OCI-LY3 (cell line): ENCODE measurements at regions not wholly inside any gene's neighbourhood (a gene's known extent, or its start where the extent isn't known, plus 50 kb on each side); places are given as distances from the start of the nearest gene placed in this dataset.

Source experiments
- H2AFZ ChIP-seq: fragments of 200-600, 300-600 bp; shearing (Covaris generic); 2 replicates; pipeline ENCODE4 v1.6.0; 2014; ENCODE audit warnings: antibody characterized with exemption, low read depth, low read length
- H3K27ac ChIP-seq: fragments of 200-600, 300-600 bp; sonication (generic); 2 replicates; pipeline ENCODE4 v1.5.1; 2014; ENCODE audit warnings: mild to moderate bottlenecking, low read length, moderate library complexity, mixed read lengths
- H3K27me3 ChIP-seq: fragments of 200-600, 300-600 bp; sonication (generic); 2 replicates; pipeline ENCODE4 v1.6.1; 2014; ENCODE audit warnings: low read depth, low read length, mixed read lengths
- H3K36me3 ChIP-seq: fragments of 200-600, 300-600 bp; sonication (generic); replicated peaks from 2 replicates; pipeline ENCODE3; 2014; ENCODE audit warnings: low read depth, low read length, mixed read lengths
- H3K4me1 ChIP-seq: fragments of 300-600, 200-600 bp; sonication (generic); 2 replicates; pipeline ENCODE4 v1.6.1; 2014; ENCODE audit warnings: low read length, mixed read lengths
- H3K4me2 ChIP-seq: fragments of 200-600, 300-600 bp; sonication (generic); 2 replicates; pipeline ENCODE4 v1.6.1; 2014; ENCODE audit warnings: low read length, mixed read lengths
- H3K4me3 ChIP-seq: fragments of 300-600, 200-600 bp; sonication (generic); 2 replicates; pipeline ENCODE4 v1.5.1; 2014; ENCODE audit warnings: antibody characterized with exemption, mild to moderate bottlenecking, low read length, moderate library complexity
- H3K79me2 ChIP-seq: fragments of 300-600, 200-600 bp; shearing (Covaris generic); 2 replicates; pipeline ENCODE4 v1.6.1; 2014; ENCODE audit warnings: mild to moderate bottlenecking, low read length, mixed read lengths
- H3K9ac ChIP-seq: fragments of 300-600, 200-600 bp; shearing (Covaris generic); 2 replicates; pipeline ENCODE4 v1.6.0; 2014; ENCODE audit warnings: mild to moderate bottlenecking, low read length, moderate library complexity
- H3K9me3 ChIP-seq: fragments of 200-600, 300-600 bp; shearing (Covaris generic); 2 replicates; pipeline ENCODE4 v1.6.1; 2014; ENCODE audit warnings: low read length, mixed read lengths; ENCODE audit not compliant: insufficient read depth
- H4K20me1 ChIP-seq: fragments of 200-600, 300-600 bp; sonication (generic); 2 replicates; pipeline ENCODE4 v1.6.1; 2016; ENCODE audit warnings: low read length, mixed read lengths; ENCODE audit not compliant: insufficient read depth
- EZH2phosphoT487 ChIP-seq: fragments of 200-600 bp; shearing (Covaris generic); IDR thresholded peaks from 2 replicates; pipeline ENCODE4 v1.6.1; 2018; ENCODE audit warnings: antibody characterized with exemption, mixed run types, low read depth
- TF ChIP-seq, protein P1 (sequence below): fragments of 200-600, 300-600 bp; sonication (generic); IDR thresholded peaks from 2 replicates; pipeline ENCODE4 v1.5.1; 2014; ENCODE audit warnings: antibody characterized with exemption, low read length, low read depth

DNA sequence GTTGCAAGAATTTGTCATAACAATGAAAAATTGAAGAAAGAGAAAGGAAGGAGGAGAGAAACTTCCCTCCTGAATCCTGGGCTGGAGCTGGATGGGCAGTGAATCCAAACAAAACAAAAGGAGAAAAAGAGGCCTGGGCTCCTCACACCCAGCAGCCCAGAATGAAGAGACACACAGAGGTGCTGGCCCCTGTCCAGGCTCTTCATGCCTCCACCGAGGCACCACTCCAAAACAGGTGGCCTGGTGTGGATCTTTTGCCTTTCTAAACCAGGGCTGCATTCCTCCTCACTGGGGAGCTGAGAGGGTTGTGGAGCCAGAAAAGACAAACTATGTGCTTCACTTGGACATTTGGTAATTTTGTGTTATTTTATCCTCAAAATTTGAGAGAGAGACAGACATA, 76.0 kb downstream of the FAM124B start:
- H3K4me3 ChIP-seq = no peak overlapping the region
- no peak overlapping the region for H3K27ac ChIP-seq
- H3K9ac ChIP-seq = no peak overlapping the region
- TF ChIP-seq EZH2phosphoT487 = no peak
- TF ChIP-seq, protein P1, sequence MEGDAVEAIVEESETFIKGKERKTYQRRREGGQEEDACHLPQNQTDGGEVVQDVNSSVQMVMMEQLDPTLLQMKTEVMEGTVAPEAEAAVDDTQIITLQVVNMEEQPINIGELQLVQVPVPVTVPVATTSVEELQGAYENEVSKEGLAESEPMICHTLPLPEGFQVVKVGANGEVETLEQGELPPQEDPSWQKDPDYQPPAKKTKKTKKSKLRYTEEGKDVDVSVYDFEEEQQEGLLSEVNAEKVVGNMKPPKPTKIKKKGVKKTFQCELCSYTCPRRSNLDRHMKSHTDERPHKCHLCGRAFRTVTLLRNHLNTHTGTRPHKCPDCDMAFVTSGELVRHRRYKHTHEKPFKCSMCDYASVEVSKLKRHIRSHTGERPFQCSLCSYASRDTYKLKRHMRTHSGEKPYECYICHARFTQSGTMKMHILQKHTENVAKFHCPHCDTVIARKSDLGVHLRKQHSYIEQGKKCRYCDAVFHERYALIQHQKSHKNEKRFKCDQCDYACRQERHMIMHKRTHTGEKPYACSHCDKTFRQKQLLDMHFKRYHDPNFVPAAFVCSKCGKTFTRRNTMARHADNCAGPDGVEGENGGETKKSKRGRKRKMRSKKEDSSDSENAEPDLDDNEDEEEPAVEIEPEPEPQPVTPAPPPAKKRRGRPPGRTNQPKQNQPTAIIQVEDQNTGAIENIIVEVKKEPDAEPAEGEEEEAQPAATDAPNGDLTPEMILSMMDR = no peak
- H3K4me2 ChIP-seq = no peak overlapping the region
- H3K79me2 ChIP-seq = no peaks in the 10 kb centered on the region
- peaks cover 8% of the 10 kb centered on the region; the same call in 1 of the 2 replicates for H3K27me3 ChIP-seq
- H3K9me3 ChIP-seq = no peaks in the 10 kb centered on the region
- H4K20me1 ChIP-seq = no peaks in the 10 kb centered on the region
- no peaks in the 10 kb centered on the region for H3K36me3 ChIP-seq
- H3K4me1 ChIP-seq = no peaks in the 10 kb centered on the region
- H2AFZ ChIP-seq = no peak overlapping the region

DNA sequence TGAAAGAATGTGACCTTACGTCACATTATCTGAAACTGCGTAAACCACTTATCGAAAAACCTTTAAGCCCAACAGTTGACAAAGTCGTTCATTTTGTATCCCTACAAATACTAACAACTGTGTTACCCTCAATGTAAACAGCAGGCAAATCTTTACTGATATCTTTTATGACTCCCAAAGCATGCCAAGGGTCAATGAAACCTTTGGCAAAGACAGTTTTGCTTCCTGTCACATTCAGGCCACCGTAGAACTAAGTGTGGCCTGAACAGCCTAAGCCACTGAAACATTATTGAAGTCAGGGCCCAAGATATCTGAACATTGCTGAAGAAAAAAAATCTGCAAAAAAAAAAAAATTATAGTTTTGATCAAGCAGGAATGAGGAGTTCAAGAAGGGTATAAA, 77.3 kb downstream of the FAM124B start:
- Histone ChIP-seq H3K4me1 (no peaks in the 10 kb centered on the region), H2AFZ (no peak overlapping the region), H3K4me2 (no peak overlapping the region)

DNA sequence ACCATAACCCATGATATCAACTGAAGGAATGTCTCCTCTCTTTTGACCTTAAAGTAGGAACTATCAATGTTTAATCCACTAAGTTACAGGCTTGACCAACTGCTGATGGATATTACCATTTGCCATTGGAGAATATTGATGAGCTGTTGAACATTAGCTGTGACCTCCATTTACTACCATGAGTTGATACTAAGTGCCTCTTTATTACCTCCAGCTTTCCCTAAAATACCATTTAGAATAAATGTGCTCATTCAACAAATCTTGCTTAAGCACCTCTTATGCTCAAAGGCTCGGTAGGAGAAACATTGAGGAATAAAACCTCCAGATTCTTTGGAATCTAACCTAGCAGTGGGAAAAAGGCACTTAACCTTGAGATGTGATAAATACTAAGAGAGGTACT, 81.2 kb downstream of the FAM124B start:
- Histone ChIP-seq H3K27ac (no peak overlapping the region), H3K4me3 (no peak overlapping the region)

More for the DNA sequence above, 77.3 kb downstream of the FAM124B start:
- no peak overlapping the region for H3K4me3 ChIP-seq
- no peak overlapping the region for H3K9ac ChIP-seq
- H3K36me3 ChIP-seq = no peaks in the 10 kb centered on the region
- no peak for TF ChIP-seq EZH2phosphoT487
- TF ChIP-seq, protein P1 = no peak
- no peaks in the 10 kb centered on the region for H3K79me2 ChIP-seq
- H3K27ac ChIP-seq = no peak overlapping the region
- H3K9me3 ChIP-seq = no peaks in the 10 kb centered on the region
- H4K20me1 ChIP-seq = no peaks in the 10 kb centered on the region
- H3K27me3 ChIP-seq = peaks cover 14% of the 10 kb centered on the region

DNA sequence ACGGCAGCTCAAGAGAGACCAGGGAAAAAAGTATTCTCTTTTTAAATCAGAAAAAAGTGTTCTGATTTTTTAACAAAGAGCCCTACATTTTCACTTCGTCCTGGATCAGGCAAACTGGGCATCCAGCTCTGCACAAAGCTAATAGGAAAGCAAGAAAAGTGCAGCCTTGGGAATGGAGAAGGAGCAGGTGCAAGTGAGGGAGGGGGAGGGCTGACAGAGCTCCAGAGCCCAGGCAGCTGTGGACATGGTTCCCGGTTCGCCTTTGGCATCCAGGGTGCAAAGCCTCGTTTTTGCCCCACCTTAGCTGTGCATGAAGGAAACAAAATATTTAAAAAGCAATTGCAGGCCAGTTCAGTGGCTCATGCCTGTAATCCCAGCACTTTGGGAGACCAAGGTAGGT, 82.2 kb downstream of the FAM124B start:
- peaks cover 14% of the 10 kb centered on the region for H3K27me3 ChIP-seq

More for the DNA sequence above, 81.2 kb downstream of the FAM124B start:
- Histone ChIP-seq H3K27me3 (peaks cover 14% of the 10 kb centered on the region), H3K9ac (no peak overlapping the region), H3K79me2 (no peaks in the 10 kb centered on the region), H3K36me3 (no peaks in the 10 kb centered on the region), H2AFZ (no peak overlapping the region), H3K4me1 (no peaks in the 10 kb centered on the region), H3K9me3 (no peaks in the 10 kb centered on the region), H4K20me1 (no peaks in the 10 kb centered on the region), H3K4me2 (no peak overlapping the region)
- no peak for TF ChIP-seq EZH2phosphoT487
- TF ChIP-seq, protein P1 = no peak

More for the DNA sequence above, 82.2 kb downstream of the FAM124B start:
- Histone ChIP-seq H3K4me2 (no peak overlapping the region), H3K36me3 (no peaks in the 10 kb centered on the region), H3K4me3 (no peak overlapping the region), H3K79me2 (no peaks in the 10 kb centered on the region), H4K20me1 (no peaks in the 10 kb centered on the region), H2AFZ (no peak overlapping the region), H3K4me1 (no peaks in the 10 kb centered on the region), H3K9ac (no peak overlapping the region), H3K9me3 (no peaks in the 10 kb centered on the region), H3K27ac (no peak overlapping the region)
- TF ChIP-seq, protein P1 = no peak
- no peak for TF ChIP-seq EZH2phosphoT487
